Nephron (organoid): ENCODE measurements at regions not wholly inside any gene's neighbourhood (a gene's known extent, or its start where the extent isn't known, plus 50 kb on each side); places are given as distances from the start of the nearest gene placed in this dataset.

ENCODE experiments used
- H3K27ac Mint-ChIP-seq, 3 experiments: 2 replicates each; pipeline ENCODE4 v1.8.0; 2020; ENCODE audit warnings: mixed read lengths in 3 of 3, mild to moderate bottlenecking in 2 of 3, moderate library complexity in 1 of 3
- H3K27me3 Mint-ChIP-seq: 2 replicates; pipeline ENCODE4 v1.8.0; 2021; ENCODE audit warnings: low read depth, mild to moderate bottlenecking, moderate library complexity, mixed read lengths
- H3K36me3 Mint-ChIP-seq: 2 replicates; pipeline ENCODE4 v1.8.0; 2020; ENCODE audit warnings: low read depth, mixed read lengths
- H3K4me1 Mint-ChIP-seq: 2 replicates; pipeline ENCODE4 v1.8.0; 2020; ENCODE audit warnings: mixed read lengths
- H3K4me3 Mint-ChIP-seq, 3 experiments: 2 replicates each; pipeline ENCODE4 v1.8.0; 2020; ENCODE audit warnings: mild to moderate bottlenecking in 3 of 3, mixed read lengths in 3 of 3, moderate library complexity in 2 of 3
- H3K9me3 Mint-ChIP-seq: 2 replicates; pipeline ENCODE4 v1.8.0; 2020; ENCODE audit warnings: mixed read lengths
- TF ChIP-seq, protein P1 (sequence below), 3 experiments: fragments of 200-600 bp; sonication (generic); IDR thresholded peaks; one replicate each; pipeline ENCODE4 v1.5.0; 2021; ENCODE audit warnings: antibody characterized with exemption in 3 of 3; ENCODE audit not compliant: unreplicated experiment in 3 of 3

DNA sequence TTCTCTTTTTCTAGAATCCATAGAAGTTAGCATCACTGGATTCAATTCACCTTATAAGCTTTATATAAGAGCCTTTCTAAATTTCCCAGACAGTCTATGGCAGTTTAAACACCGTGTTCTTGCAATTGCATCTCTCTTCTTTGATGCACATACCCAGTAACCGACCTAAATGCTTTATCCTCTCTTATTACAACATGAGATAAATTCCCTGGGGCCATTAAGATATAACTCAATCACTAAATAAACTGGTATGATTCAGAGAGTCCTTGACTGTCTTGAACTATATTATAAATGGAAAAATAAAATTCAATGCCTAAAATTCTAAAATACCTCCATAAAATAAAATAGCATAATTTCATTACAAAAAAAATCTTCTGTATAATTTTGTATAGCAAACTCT is 98.1 kb downstream of the DIRAS2 start:
- Mint-ChIP-seq H3K9me3 (peaks cover 6% of the 10 kb centered on the region), H3K4me3 (no peak overlapping the region), H3K4me1 (no peaks in the 10 kb centered on the region), H3K27ac (no peak overlapping the region), H3K36me3 (peaks cover 4% of the 10 kb centered on the region), H3K27me3 (no peaks in the 10 kb centered on the region)
- TF ChIP-seq, protein P1, sequence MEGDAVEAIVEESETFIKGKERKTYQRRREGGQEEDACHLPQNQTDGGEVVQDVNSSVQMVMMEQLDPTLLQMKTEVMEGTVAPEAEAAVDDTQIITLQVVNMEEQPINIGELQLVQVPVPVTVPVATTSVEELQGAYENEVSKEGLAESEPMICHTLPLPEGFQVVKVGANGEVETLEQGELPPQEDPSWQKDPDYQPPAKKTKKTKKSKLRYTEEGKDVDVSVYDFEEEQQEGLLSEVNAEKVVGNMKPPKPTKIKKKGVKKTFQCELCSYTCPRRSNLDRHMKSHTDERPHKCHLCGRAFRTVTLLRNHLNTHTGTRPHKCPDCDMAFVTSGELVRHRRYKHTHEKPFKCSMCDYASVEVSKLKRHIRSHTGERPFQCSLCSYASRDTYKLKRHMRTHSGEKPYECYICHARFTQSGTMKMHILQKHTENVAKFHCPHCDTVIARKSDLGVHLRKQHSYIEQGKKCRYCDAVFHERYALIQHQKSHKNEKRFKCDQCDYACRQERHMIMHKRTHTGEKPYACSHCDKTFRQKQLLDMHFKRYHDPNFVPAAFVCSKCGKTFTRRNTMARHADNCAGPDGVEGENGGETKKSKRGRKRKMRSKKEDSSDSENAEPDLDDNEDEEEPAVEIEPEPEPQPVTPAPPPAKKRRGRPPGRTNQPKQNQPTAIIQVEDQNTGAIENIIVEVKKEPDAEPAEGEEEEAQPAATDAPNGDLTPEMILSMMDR (IDR thresholded peaks at IDR 0.05; ENCODE audit: unreplicated experiment in 3 of 3) = no peak

DNA sequence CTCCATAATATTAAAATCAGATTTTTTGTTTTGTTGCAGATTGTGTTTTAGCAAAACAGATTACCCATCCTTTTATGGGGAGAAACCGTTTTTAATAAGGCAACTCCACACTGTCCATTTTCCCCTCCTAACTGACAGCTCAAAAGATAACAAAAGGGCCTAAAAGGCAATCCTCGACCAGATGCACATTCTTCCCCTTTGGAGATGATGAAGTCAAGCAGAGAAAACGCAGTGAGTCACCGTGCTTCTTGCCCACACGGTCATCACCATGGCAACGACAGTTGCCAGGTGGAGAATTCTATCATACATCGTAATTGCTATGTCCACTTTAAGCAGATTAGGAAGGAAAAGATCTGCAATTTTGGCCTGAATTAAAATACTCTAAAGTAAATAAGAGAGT is 96.4 kb downstream of the DIRAS2 start:
- Mint-ChIP-seq H3K9me3 (peaks cover 10% of the 10 kb centered on the region), H3K36me3 (peaks cover 4% of the 10 kb centered on the region), H3K27me3 (no peaks in the 10 kb centered on the region), H3K4me3 (no peak overlapping the region), H3K4me1 (no peaks in the 10 kb centered on the region), H3K27ac (no peak overlapping the region)
- TF ChIP-seq, protein P1 (IDR thresholded peaks at IDR 0.05; ENCODE audit: unreplicated experiment in 3 of 3) = no peak

DNA sequence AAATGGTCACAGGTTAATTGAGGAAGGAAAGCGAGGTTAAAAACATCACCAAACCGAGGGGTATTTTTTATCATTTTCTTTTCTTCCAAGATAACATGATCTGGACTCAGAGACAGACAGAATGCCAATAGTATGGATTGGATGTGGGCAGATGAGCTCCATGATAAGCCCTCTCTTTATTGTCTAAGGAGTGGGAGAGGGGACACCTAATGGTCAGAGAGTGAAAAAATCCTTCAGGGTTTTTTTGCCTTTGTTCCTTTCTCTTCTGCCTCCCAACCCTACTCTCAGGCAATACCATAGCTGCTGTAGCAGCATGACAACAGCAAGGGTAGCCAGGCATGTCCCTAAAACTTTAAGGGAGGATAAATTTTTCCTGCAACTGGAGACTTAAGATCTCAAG is 94.7 kb downstream of the DIRAS2 start:
- H3K9me3 Mint-ChIP-seq = peaks cover 10% of the 10 kb centered on the region
- H3K36me3 Mint-ChIP-seq = peaks cover 4% of the 10 kb centered on the region
- H3K4me3 Mint-ChIP-seq = no peak overlapping the region
- H3K4me1 Mint-ChIP-seq = no peaks in the 10 kb centered on the region
- H3K27ac Mint-ChIP-seq = no peak overlapping the region
- TF ChIP-seq, protein P1 (IDR thresholded peaks at IDR 0.05; ENCODE audit: unreplicated experiment in 3 of 3) = no peak
- H3K27me3 Mint-ChIP-seq = no peaks in the 10 kb centered on the region

DNA sequence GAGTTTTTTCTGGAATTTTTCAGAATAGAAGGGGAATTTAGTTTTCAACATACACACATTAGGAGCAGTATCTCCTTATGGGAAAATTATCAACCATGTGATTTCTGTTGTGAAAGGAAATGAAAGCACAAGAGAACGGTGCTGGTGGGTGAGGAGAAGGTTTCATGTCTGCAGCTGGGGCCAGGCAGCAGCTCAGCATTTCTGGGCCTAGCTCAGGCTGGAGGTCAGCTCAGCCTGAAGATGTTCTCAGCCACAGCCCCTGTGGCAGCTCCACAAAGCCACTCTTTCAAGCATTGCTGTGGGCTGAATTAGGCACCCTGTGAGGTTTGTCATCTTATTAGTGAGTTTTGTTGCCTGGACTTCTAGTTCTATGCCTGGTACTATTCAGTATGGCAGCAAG is 90.3 kb downstream of the DIRAS2 start:
- Mint-ChIP-seq H3K9me3 (peaks cover 10% of the 10 kb centered on the region), H3K27me3 (no peaks in the 10 kb centered on the region), H3K36me3 (peaks cover 4% of the 10 kb centered on the region), H3K4me3 (no peak overlapping the region), H3K27ac (no peak overlapping the region), H3K4me1 (no peaks in the 10 kb centered on the region)
- TF ChIP-seq, protein P1 (IDR thresholded peaks at IDR 0.05; ENCODE audit: unreplicated experiment in 3 of 3) = no peak

DNA sequence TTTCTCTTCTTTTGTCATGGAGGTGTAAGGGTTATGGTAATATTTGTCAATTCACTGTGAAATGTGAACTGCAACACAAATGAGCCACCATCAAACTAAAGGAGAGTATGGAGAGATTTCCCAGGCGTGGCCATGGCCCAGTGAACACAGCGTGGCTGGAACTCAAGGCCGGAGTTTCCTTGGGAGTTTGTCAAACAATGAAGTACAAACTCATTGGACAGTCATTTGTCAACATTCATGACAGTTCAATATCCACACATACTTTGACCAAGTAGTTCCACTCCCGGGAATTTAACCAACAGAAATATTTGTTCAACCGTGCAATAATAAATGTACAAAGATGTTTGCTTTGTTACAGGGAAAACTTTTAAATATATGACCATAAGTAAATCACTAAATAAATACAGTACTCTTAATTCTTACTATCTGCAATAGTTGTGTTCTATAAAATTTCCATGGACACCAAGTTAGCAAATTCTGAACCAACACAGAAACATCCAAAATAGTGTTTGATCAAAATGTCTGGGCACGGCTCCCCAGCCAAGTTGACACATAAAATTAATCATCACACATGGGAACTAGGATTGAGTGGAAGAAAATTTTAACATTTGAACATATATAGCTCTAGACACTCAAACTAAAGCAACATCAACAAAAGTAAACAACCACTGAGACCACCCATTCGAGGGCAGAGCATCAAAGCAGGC is 87.1 kb downstream of the DIRAS2 start:
- Mint-ChIP-seq H3K9me3 (no peaks in the 10 kb centered on the region), H3K27ac (no peak overlapping the region), H3K27me3 (no peaks in the 10 kb centered on the region), H3K36me3 (no peaks in the 10 kb centered on the region), H3K4me3 (no peak overlapping the region), H3K4me1 (no peaks in the 10 kb centered on the region)
- TF ChIP-seq, protein P1 (IDR thresholded peaks at IDR 0.05; ENCODE audit: unreplicated experiment in 3 of 3) = no peak
